OCI-LY7 (cell line): ENCODE measurements at regions not wholly inside any gene's neighbourhood (a gene's known extent, or its start where the extent isn't known, plus 50 kb on each side); places are given as distances from the start of the nearest gene placed in this dataset.

Source experiments
- BruUV-seq: library from RNA; stranded (reverse); fragments of 400-500 nt; replicated peaks from 2 replicates; lab custom pipeline; 2021; lab: Mats Ljungman, UMichigan
- CTCF ChIA-PET: fragments of 300-600 bp; sonication (Branson Sonifier 250); formaldehyde crosslinking; loops from one replicate; lab custom pipeline; 2022; ENCODE audit warnings: antibody characterized with exemption; ENCODE audit not compliant: unreplicated experiment; lab: Charles Lee
- POLR2A ChIA-PET: fragments of 300-600 bp; sonication (Branson Sonifier 250); formaldehyde crosslinking; loops from one replicate; lab custom pipeline; 2022; ENCODE audit warnings: antibody characterized with exemption; lab: Charles Lee
- DNase-seq: peaks from one replicate; pipeline ENCODE4 v3.0.0-alpha.2; 2015; ENCODE audit warnings: low spot score
- H2AFZ ChIP-seq: fragments of 200-600 bp; sonication (generic), shearing (Covaris generic); 2 replicates; pipeline ENCODE4 v1.6.1; 2014; ENCODE audit warnings: mild to moderate bottlenecking, antibody characterized with exemption, low read length, moderate library complexity
- H3K27ac ChIP-seq: fragments of 200-600 bp; sonication (generic); 2 replicates; pipeline ENCODE4 v1.5.1; 2014; ENCODE audit warnings: mixed run types, low read depth, mild to moderate bottlenecking, moderate library complexity, low read length, inconsistent platforms; ENCODE audit not compliant: poor library complexity, severe bottlenecking
- H3K36me3 ChIP-seq: fragments of 200-600 bp; sonication (generic); 2 replicates; pipeline ENCODE4 v1.6.1; 2014; ENCODE audit warnings: mild to moderate bottlenecking, antibody characterized with exemption, low read length, moderate library complexity, mixed read lengths; ENCODE audit not compliant: insufficient read depth
- H3K4me1 ChIP-seq: fragments of 200-600 bp; sonication (generic); 2 replicates; pipeline ENCODE4 v1.5.1; 2014; ENCODE audit warnings: mild to moderate bottlenecking, low read length; ENCODE audit not compliant: insufficient read depth, poor library complexity, severe bottlenecking
- H3K4me2 ChIP-seq: fragments of 200-600 bp; sonication (generic); 2 replicates; pipeline ENCODE4 v1.6.1; 2014; ENCODE audit warnings: mild to moderate bottlenecking, low read length
- H3K4me3 ChIP-seq: fragments of 200-600 bp; sonication (generic); 2 replicates; pipeline ENCODE4 v1.5.1; 2014; ENCODE audit warnings: mild to moderate bottlenecking, low read depth, low read length; ENCODE audit not compliant: poor library complexity, severe bottlenecking
- H3K79me2 ChIP-seq: fragments of 200-600 bp; sonication (generic); 2 replicates; pipeline ENCODE4 v1.6.1; 2016; ENCODE audit warnings: low read depth, mild to moderate bottlenecking, low read length, moderate library complexity, mixed read lengths; ENCODE audit not compliant: insufficient read depth
- H3K9me2 ChIP-seq: fragments of 200-600 bp; sonication (generic); 2 replicates; pipeline ENCODE4 v1.6.1; 2016; ENCODE audit warnings: mild to moderate bottlenecking, low read length, mixed read lengths; ENCODE audit not compliant: insufficient read depth
- H3K9me3 ChIP-seq: fragments of 200-600 bp; sonication (generic); 2 replicates; pipeline ENCODE4 v1.6.1; 2014; ENCODE audit warnings: mild to moderate bottlenecking, mixed run types, low read length, mixed read lengths
- H4K20me1 ChIP-seq: fragments of 200-600 bp; sonication (generic); 2 replicates; pipeline ENCODE4 v1.6.1; 2014; ENCODE audit warnings: mild to moderate bottlenecking, antibody characterized with exemption, low read length, moderate library complexity, mixed read lengths; ENCODE audit not compliant: insufficient read depth
- CTCF ChIP-seq: fragments of 200-600 bp; sonication (generic); conservative IDR thresholded peaks from 2 replicates; pipeline ENCODE4 v1.5.1; 2014; ENCODE audit warnings: mild to moderate bottlenecking, antibody characterized with exemption, low read length, moderate library complexity, mixed read lengths
- EZH2phosphoT487 ChIP-seq: fragments of 200-600 bp; sonication (generic); IDR thresholded peaks from 2 replicates; pipeline ENCODE4 v1.6.1; 2018; ENCODE audit warnings: low read depth, borderline replicate concordance, mild to moderate bottlenecking, mixed run types, antibody characterized with exemption, low read length, moderate library complexity, mixed read lengths
- intact Hi-C: fragments of 100-400 bp; cut with micrococcal nuclease; formaldehyde crosslinking; loops from one replicate; pipeline ENCODE4 v1.10.0; 2022; ENCODE audit not compliant: unreplicated experiment

GRCh38 chr17:72212041-72212440 lies 91.2 kb downstream of the SOX9 start:
- ChIA-PET CTCF (no interaction called here), POLR2A (no interaction called here)
- Histone ChIP-seq H3K4me2 (no peak overlapping the region), H3K79me2 (no peaks in the 10 kb centered on the region), H2AFZ (no peak overlapping the region), H3K4me1 (no peaks in the 10 kb centered on the region), H3K9me2 (no peaks in the 10 kb centered on the region), H3K36me3 (no peaks in the 10 kb centered on the region), H3K27ac (no peak overlapping the region), H3K4me3 (no peak overlapping the region), H3K9me3 (no peaks in the 10 kb centered on the region), H4K20me1 (no peaks in the 10 kb centered on the region)
- intact Hi-C loops, result no loop called here
- no peak for DNase-seq
- BruUV-seq, result no TSS peak
- TF ChIP-seq CTCF, result no peak
- no peak for TF ChIP-seq EZH2phosphoT487

GRCh38 chr17:72215490-72215889 lies 94.7 kb downstream of the SOX9 start:
- POLR2A ChIA-PET, result no interaction called here
- H3K9me3 ChIP-seq, result no peaks in the 10 kb centered on the region
- H3K9me2 ChIP-seq, result no peaks in the 10 kb centered on the region
- CTCF ChIA-PET, result no interaction called here
- H3K36me3 ChIP-seq, result no peaks in the 10 kb centered on the region
- no peaks in the 10 kb centered on the region for H3K4me1 ChIP-seq
- no peak overlapping the region for H3K4me2 ChIP-seq
- no peak overlapping the region for H3K27ac ChIP-seq
- TF ChIP-seq EZH2phosphoT487 (no peak), CTCF (no peak)
- intact Hi-C loops, result no loop called here
- BruUV-seq, result no TSS peak
- H3K4me3 ChIP-seq, result no peak overlapping the region
- H2AFZ ChIP-seq, result no peak overlapping the region
- no peak for DNase-seq
- no peaks in the 10 kb centered on the region for H4K20me1 ChIP-seq
- no peaks in the 10 kb centered on the region for H3K79me2 ChIP-seq

GRCh38 chr17:72215928-72216327 lies 95.1 kb downstream of the SOX9 start:
- H4K20me1 ChIP-seq, result no peaks in the 10 kb centered on the region
- no TSS peak for BruUV-seq
- POLR2A ChIA-PET, result no interaction called here
- intact Hi-C loops, result no loop called here
- H3K4me1 ChIP-seq, result no peaks in the 10 kb centered on the region
- H3K4me2 ChIP-seq, result no peak overlapping the region
- no peak overlapping the region for H2AFZ ChIP-seq
- H3K79me2 ChIP-seq, result no peaks in the 10 kb centered on the region
- H3K4me3 ChIP-seq, result no peak overlapping the region
- no peaks in the 10 kb centered on the region for H3K9me2 ChIP-seq
- CTCF ChIA-PET, result no interaction called here
- H3K36me3 ChIP-seq, result no peaks in the 10 kb centered on the region
- no peak for TF ChIP-seq CTCF
- no peak for TF ChIP-seq EZH2phosphoT487
- no peaks in the 10 kb centered on the region for H3K9me3 ChIP-seq
- DNase-seq, result no peak
- H3K27ac ChIP-seq, result no peak overlapping the region
